GM20000 (cell line): ENCODE measurements at regions not wholly inside any gene's neighbourhood (a gene's known extent, or its start where the extent isn't known, plus 50 kb on each side); places are given as distances from the start of the nearest gene placed in this dataset.

Experiments
- DNase-seq: peaks from one replicate; pipeline ENCODE4 v3.0.0; 2012; ENCODE audit warnings: low spot score
- CTCF ChIP-seq: IDR thresholded peaks from 2 replicates; pipeline ENCODE4 v1.5.1; 2012; ENCODE audit warnings: mild to moderate bottlenecking, control low read depth; ENCODE audit errors: extremely low read depth, missing control alignments

- TF ChIP-seq CTCF = peak; percentile 44
- DNase-seq = peak; percentile 3
Observed at GRCh38 chr2:187138265-187138664, 289.3 kb upstream of the ZSWIM2 start.

GRCh38 chr2:187136646-187137045, 287.7 kb upstream of the ZSWIM2 start:
- DNase-seq = no peak
- no peak for TF ChIP-seq CTCF

GRCh38 chr2:187134306-187134705, 285.3 kb upstream of the ZSWIM2 start:
- no peak for TF ChIP-seq CTCF
- DNase-seq = no peak

- no peak for TF ChIP-seq CTCF
Observed at GRCh38 chr2:187129868-187130267, 280.9 kb upstream of the ZSWIM2 start.

GRCh38 chr2:187129306-187129705, 280.3 kb upstream of the ZSWIM2 start:
- TF ChIP-seq CTCF = no peak
- no peak for DNase-seq

More at GRCh38 chr2:187129868-187130267, 280.9 kb upstream of the ZSWIM2 start:
- DNase-seq = no peak

GRCh38 chr2:187126247-187127005, 277.5 kb upstream of the ZSWIM2 start:
- no peak for DNase-seq
- no peak for TF ChIP-seq CTCF

GRCh38 chr2:187125318-187125717, 276.3 kb upstream of the ZSWIM2 start:
- no peak for TF ChIP-seq CTCF
- no peak for DNase-seq
